GM12874 (cell line): ENCODE measurements at regions not wholly inside any gene's neighbourhood (a gene's known extent, or its start where the extent isn't known, plus 50 kb on each side); places are given as distances from the start of the nearest gene placed in this dataset.

Experiments
- CTCF ChIP-seq: IDR thresholded peaks from 2 replicates; pipeline ENCODE4 v1.5.1; 2011; ENCODE audit warnings: low read depth, mild to moderate bottlenecking, control low read depth, low read length, moderate library complexity; ENCODE audit not compliant: insufficient read depth

GRCh38 chr7:114099337-114099736 is 180.5 kb upstream of the PPP1R3A start:
- no peak for TF ChIP-seq CTCF

GRCh38 chr7:114095885-114096284 is 177.1 kb upstream of the PPP1R3A start:
- TF ChIP-seq CTCF: no peak

- no peak for TF ChIP-seq CTCF
Measured at GRCh38 chr7:114088470-114088940, 169.7 kb upstream of the PPP1R3A start.

- no peak for TF ChIP-seq CTCF
Measured at GRCh38 chr7:114087653-114088469, 169.1 kb upstream of the PPP1R3A start.

- TF ChIP-seq CTCF: no peak
Measured at GRCh38 chr7:114086914-114087652, 168.3 kb upstream of the PPP1R3A start.

- TF ChIP-seq CTCF: no peak
Measured at GRCh38 chr7:114086537-114086913, 167.7 kb upstream of the PPP1R3A start.

GRCh38 chr7:114085592-114086501 is 167.0 kb upstream of the PPP1R3A start:
- TF ChIP-seq CTCF: no peak
